ENCODE measurements at regions not wholly inside any gene's neighbourhood (a gene's known extent, or its start where the extent isn't known, plus 50 kb on each side); places are given as distances from the start of the nearest gene placed in this dataset.
A peak's percentile ranks its signal among the peaks of the same experiment; 100 is the strongest.
"Not testable (repeated sequence)": the region's sequence is repeated elsewhere in the genome, so short reads cannot be mapped to it uniquely, and the experiment has no call there.

- no peak for DNase-seq (ENCODE audit: low read depth)
Observed at GRCh38 chr2:180540761-180541160, 439.6 kb upstream of the UBE2E3 start.

- no peak for DNase-seq (ENCODE audit: low read depth)
Observed at GRCh38 chr2:180539541-180539940, 440.9 kb upstream of the UBE2E3 start.

GRCh38 chr2:180535289-180535688, 445.1 kb upstream of the UBE2E3 start:
- DNase-seq (ENCODE audit: low read depth) = no peak

GRCh38 chr2:180531787-180532186, 448.6 kb upstream of the UBE2E3 start:
- not testable (repeated sequence) for DNase-seq (ENCODE audit: low read depth)

- DNase-seq (ENCODE audit: low read depth) = peak; percentile 17
Observed at GRCh38 chr2:180524499-180524898, 455.9 kb upstream of the UBE2E3 start.

GRCh38 chr2:180523621-180524340, 456.6 kb upstream of the UBE2E3 start:
- peak; percentile 93 for DNase-seq (ENCODE audit: low read depth)

GRCh38 chr2:180520921-180521581, 459.4 kb upstream of the UBE2E3 start:
- DNase-seq (ENCODE audit: low read depth) = peak; percentile 73

GRCh38 chr2:180520206-180520605, 460.2 kb upstream of the UBE2E3 start:
- peak; percentile 67 for DNase-seq (ENCODE audit: low read depth)

- DNase-seq (ENCODE audit: low read depth) = peak; percentile 69
Observed at GRCh38 chr2:180519276-180519675, 461.1 kb upstream of the UBE2E3 start.

- no peak for DNase-seq (ENCODE audit: low read depth)
Observed at GRCh38 chr2:180516232-180516631, 464.2 kb upstream of the UBE2E3 start.

- DNase-seq (ENCODE audit: low read depth) = no peak
Observed at GRCh38 chr2:180513389-180513788, 467.0 kb upstream of the UBE2E3 start.

GRCh38 chr2:180508458-180508857, 471.9 kb upstream of the UBE2E3 start:
- DNase-seq (ENCODE audit: low read depth) = no peak

- DNase-seq (ENCODE audit: low read depth) = peak; percentile 30
Observed at GRCh38 chr2:180507028-180507427, 473.4 kb upstream of the UBE2E3 start.

GRCh38 chr2:180505203-180505602, 475.2 kb upstream of the UBE2E3 start:
- DNase-seq (ENCODE audit: low read depth) = peak; percentile 67

- no peak for DNase-seq (ENCODE audit: low read depth)
Observed at GRCh38 chr2:180497621-180498152, 482.7 kb upstream of the UBE2E3 start.

- peak; percentile 48 for DNase-seq (ENCODE audit: low read depth)
Observed at GRCh38 chr2:180495606-180496005, 484.8 kb upstream of the UBE2E3 start.

- no peak for DNase-seq (ENCODE audit: low read depth)
Observed at GRCh38 chr2:180494286-180494685, 486.1 kb upstream of the UBE2E3 start.

GRCh38 chr2:180482696-180483095, 475.6 kb upstream of the CWC22 start:
- no peak for DNase-seq (ENCODE audit: low read depth)

GRCh38 chr2:180481998-180482397, 474.9 kb upstream of the CWC22 start:
- peak; percentile 5 for DNase-seq (ENCODE audit: low read depth)

GRCh38 chr2:180478883-180479282, 471.8 kb upstream of the CWC22 start:
- peak; percentile 16 for DNase-seq (ENCODE audit: low read depth)

- no peak for DNase-seq (ENCODE audit: low read depth)
Observed at GRCh38 chr2:180474716-180475115, 467.6 kb upstream of the CWC22 start.

- no peak for DNase-seq (ENCODE audit: low read depth)
Observed at GRCh38 chr2:180473456-180473855, 466.4 kb upstream of the CWC22 start.

- no peak for DNase-seq (ENCODE audit: low read depth)
Observed at GRCh38 chr2:180472133-180472532, 465.0 kb upstream of the CWC22 start.

All from M059J (cell line).